ENCODE measurements at regions not wholly inside any gene's neighbourhood (a gene's known extent, or its start where the extent isn't known, plus 50 kb on each side); places are given as distances from the start of the nearest gene placed in this dataset.
"Not testable (repeated sequence)": the region's sequence is repeated elsewhere in the genome, so short reads cannot be mapped to it uniquely, and the experiment has no call there.

DNA sequence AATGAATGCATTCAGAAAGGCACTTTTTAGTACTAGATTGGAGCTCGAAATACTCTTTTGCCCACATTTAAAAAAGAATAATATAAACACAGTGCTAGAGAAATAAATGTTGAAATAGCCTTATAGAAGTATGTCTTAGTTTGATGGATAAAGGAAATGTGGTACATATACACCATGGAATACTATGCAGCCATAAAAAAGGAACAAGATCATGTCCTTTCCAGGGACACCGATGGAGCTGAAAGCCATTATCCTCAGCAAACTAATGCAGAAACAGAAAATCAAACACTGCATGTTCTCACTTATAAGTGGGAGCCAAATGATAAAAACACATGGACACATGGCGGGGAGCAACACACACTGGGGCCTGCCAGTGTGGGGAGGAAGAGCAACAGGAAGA is 135.0 kb downstream of the HNMT start:
- TF ChIP-seq, protein P1, sequence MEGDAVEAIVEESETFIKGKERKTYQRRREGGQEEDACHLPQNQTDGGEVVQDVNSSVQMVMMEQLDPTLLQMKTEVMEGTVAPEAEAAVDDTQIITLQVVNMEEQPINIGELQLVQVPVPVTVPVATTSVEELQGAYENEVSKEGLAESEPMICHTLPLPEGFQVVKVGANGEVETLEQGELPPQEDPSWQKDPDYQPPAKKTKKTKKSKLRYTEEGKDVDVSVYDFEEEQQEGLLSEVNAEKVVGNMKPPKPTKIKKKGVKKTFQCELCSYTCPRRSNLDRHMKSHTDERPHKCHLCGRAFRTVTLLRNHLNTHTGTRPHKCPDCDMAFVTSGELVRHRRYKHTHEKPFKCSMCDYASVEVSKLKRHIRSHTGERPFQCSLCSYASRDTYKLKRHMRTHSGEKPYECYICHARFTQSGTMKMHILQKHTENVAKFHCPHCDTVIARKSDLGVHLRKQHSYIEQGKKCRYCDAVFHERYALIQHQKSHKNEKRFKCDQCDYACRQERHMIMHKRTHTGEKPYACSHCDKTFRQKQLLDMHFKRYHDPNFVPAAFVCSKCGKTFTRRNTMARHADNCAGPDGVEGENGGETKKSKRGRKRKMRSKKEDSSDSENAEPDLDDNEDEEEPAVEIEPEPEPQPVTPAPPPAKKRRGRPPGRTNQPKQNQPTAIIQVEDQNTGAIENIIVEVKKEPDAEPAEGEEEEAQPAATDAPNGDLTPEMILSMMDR (conservative IDR thresholded peaks at IDR 0.05), result not testable (repeated sequence)
- TF ChIP-seq EZH2 (IDR thresholded peaks at IDR 0.05; ENCODE audit: low read depth), result not testable (repeated sequence)
